Mucosa of descending colon (tissue), 3 donors: ENCODE measurements at regions not wholly inside any gene's neighbourhood (a gene's known extent, or its start where the extent isn't known, plus 50 kb on each side); places are given as distances from the start of the nearest gene placed in this dataset.

Experiments used
- ATAC-seq: fragments of 200-7000 bp; cut with Tn5 transposase; one replicate; pipeline ENCODE4 v1.9.1; 2020; ENCODE audit warnings: mild to moderate bottlenecking, moderate library complexity
- DNase-seq, 3 donors: peaks; one replicate each; pipeline ENCODE4 v3.0.0-alpha.2; 2020
- H3K36me3 ChIP-seq: fragments of 200-600 bp; one replicate; pipeline ENCODE4 v1.8.0; 2021; ENCODE audit warnings: low read depth, mild to moderate bottlenecking
- H3K4me1 ChIP-seq: fragments of 200-600 bp; one replicate; pipeline ENCODE4 v1.8.0; 2021; ENCODE audit warnings: low read depth, mild to moderate bottlenecking
- H3K4me3 ChIP-seq: fragments of 200-600 bp; one replicate; pipeline ENCODE4 v1.8.0; 2021; ENCODE audit warnings: mild to moderate bottlenecking
- H3K9me3 ChIP-seq: fragments of 200-600 bp; one replicate; pipeline ENCODE4 v1.8.0; 2021; ENCODE audit warnings: mild to moderate bottlenecking
- intact Hi-C, 2 donors: fragments of 100-400 bp; cut with DNase I in 1 of 2; cut with micrococcal nuclease in 1 of 2; formaldehyde crosslinking; loops; one replicate each; pipeline versions ENCODE4 v1.11.0 to v1.11.1; 2022; cut with DNase I, micrococcal nuclease
- TF ChIP-seq, protein P1 (sequence below): fragments of 200-600 bp; IDR thresholded peaks from one replicate; pipeline ENCODE4 v1.8.0; 2022; ENCODE audit warnings: antibody characterized with exemption, mild to moderate bottlenecking
- donor health status: DM: no; HTN: no; CAD: no; lungs with moderate emphysema.
- donor health status: DM: no; HTN: no; CAD: no.
- donor health status: DM: no; HTN: yes; CAD: no.

DNA sequence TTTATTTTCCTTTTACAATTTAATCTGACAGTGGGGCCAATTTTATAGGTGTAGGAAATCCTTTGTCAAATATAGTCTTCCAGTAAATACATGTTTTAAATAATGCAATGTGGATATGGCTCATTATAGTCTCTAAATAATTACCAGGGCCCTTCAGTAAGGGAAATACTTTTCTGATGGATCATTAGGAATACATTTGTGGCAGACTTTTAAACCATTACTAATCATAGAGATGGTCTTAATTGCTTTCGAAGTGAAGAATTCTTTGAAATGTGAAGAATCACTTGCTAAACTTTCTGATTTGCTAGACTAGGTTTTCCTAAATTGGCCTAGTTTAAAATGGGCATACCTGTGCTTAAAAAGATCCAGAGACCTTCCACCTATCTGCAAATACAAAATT is 105.6 kb upstream of the ELL2 start:
- Histone ChIP-seq H3K36me3 (no peaks in the 10 kb centered on the region), H3K9me3 (no peaks in the 10 kb centered on the region), H3K4me1 (peaks cover 9% of the 10 kb centered on the region), H3K4me3 (no peak overlapping the region)
- intact Hi-C loops = no loop called here
- TF ChIP-seq, protein P1, sequence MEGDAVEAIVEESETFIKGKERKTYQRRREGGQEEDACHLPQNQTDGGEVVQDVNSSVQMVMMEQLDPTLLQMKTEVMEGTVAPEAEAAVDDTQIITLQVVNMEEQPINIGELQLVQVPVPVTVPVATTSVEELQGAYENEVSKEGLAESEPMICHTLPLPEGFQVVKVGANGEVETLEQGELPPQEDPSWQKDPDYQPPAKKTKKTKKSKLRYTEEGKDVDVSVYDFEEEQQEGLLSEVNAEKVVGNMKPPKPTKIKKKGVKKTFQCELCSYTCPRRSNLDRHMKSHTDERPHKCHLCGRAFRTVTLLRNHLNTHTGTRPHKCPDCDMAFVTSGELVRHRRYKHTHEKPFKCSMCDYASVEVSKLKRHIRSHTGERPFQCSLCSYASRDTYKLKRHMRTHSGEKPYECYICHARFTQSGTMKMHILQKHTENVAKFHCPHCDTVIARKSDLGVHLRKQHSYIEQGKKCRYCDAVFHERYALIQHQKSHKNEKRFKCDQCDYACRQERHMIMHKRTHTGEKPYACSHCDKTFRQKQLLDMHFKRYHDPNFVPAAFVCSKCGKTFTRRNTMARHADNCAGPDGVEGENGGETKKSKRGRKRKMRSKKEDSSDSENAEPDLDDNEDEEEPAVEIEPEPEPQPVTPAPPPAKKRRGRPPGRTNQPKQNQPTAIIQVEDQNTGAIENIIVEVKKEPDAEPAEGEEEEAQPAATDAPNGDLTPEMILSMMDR = no peak
- DNase-seq (no peak), ATAC-seq (no peak)

DNA sequence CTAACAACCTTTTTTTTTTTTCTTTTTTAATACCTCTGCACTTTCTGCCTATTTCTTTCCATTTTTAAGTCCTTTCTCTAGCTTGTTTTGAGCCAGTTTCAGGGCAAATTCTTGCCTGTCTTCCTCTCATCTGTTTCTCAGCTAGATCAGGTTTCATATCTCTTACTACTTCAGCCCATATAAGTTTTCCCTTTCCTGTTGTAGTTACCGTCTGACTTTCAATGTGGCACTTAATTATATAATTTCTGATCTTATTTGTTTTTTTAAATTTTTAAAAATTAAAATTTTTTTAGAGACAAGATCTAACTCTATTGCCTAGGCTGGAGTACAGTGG is 104.7 kb upstream of the ELL2 start:
- TF ChIP-seq, protein P1 = no peak
- no peaks in the 10 kb centered on the region for H3K36me3 ChIP-seq
- intact Hi-C loops = no loop called here
- H3K9me3 ChIP-seq = no peaks in the 10 kb centered on the region
- peaks cover 9% of the 10 kb centered on the region for H3K4me1 ChIP-seq
- DNase-seq (no peak), ATAC-seq (no peak)
- H3K4me3 ChIP-seq = no peak overlapping the region

DNA sequence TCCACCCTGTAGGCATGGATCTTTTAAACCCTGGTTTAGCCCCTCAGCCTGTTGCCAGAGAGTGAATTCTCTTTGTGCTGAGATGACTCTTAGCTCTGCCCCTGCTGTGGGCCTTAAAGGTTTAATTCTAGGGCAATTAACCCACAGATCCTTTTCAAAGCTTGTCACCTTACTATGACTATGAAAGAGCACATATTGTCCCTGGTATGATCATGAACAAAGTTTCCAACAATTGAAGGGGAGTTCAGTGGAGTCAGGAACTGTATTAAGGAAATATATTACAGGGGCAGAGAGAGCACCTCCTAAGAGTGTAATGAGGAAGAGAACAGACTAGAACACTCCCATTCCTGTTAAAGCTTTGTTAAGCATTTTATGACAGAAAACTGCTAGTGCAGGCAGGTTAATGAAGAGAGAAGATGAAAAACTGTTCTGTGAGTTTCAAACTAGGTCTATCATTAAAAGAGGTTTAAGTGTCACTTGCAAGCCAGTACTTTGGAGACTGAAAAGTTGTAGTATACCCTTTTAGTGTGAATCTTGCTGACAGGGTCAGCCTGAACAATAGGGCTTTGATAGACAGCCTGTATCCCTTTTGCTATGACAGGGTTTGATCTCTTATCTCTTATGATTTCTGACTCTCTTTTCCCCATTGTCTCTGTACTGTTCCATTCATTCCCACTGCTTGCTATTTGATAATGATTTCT is 104.2 kb upstream of the ELL2 start:
- Histone ChIP-seq H3K4me1 (peaks cover 9% of the 10 kb centered on the region), H3K9me3 (no peaks in the 10 kb centered on the region), H3K4me3 (no peak overlapping the region), H3K36me3 (no peaks in the 10 kb centered on the region)
- DNase-seq (no peak), ATAC-seq (peak; percentile 86)
- intact Hi-C loops = no loop called here
- TF ChIP-seq, protein P1 = no peak

DNA sequence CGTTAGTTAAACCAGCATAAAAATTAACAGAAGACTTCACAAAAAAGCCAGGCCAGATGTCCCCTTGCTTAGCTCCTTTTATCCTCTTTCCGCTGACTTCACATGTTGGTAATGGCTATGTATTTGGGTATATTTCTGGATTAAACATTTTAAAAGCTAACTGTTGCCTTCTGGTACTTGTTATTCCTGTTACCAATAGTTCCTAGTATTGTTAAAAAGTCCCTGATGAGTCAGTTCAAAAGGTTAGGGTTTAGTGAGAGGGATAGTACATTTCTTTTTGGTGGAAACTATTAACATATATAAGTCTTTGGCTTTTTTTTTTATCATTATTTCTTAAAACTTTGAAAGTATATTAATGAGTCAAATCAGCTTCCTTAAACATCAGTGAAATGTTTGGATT is 103.2 kb upstream of the ELL2 start:
- intact Hi-C loops = no loop called here
- no peaks in the 10 kb centered on the region for H3K9me3 ChIP-seq
- TF ChIP-seq, protein P1 = no peak
- ATAC-seq = no peak
- H3K4me1 ChIP-seq = peaks cover 9% of the 10 kb centered on the region
- H3K4me3 ChIP-seq = no peak overlapping the region
- H3K36me3 ChIP-seq = no peaks in the 10 kb centered on the region
- no peak for DNase-seq

DNA sequence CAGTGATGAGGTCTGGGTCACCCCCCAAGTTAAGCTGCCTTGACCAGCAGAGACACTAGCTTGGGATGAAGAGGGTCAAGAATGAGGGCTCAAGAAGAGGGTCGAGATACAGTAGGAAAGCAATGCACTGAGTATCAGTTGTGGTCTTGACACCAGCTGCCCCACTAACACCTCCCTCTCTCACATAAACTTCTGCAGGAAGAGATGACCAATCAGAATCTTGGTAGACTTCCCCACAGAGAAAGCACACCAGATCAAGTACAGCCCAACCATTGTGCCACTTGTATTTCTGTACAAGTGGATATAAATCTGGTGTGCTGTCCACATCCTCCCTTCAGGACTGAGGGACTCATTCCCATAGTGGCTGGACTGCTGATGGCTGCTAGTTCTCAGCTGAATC is 101.2 kb upstream of the ELL2 start:
- peaks cover 5% of the 10 kb centered on the region for H3K4me1 ChIP-seq
- H3K4me3 ChIP-seq = no peak overlapping the region
- no peaks in the 10 kb centered on the region for H3K36me3 ChIP-seq
- no peak for DNase-seq
- intact Hi-C loops = no loop called here
- no peaks in the 10 kb centered on the region for H3K9me3 ChIP-seq
- TF ChIP-seq, protein P1 = no peak
- ATAC-seq = no peak

DNA sequence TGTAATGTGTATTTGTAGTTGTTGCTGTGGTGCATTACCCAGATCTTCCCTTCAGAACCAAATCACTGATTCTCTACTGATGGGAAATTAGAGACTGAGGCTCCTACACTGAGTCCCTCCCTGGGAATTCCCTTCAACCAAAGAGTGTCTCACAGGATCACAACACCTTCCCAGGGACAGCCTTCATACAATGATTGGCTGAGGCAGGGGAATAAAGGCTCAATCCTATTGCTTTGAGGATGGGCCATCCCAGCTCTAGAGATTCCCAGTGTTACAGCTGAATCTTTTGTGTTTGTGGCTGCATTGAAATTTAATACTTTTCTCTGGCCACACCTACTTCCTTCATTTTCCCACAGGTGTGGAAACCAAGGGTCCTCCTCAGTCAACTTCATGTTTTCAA is 96.4 kb upstream of the ELL2 start:
- intact Hi-C loops = no loop called here
- DNase-seq (no peak), ATAC-seq (no peak)
- no peaks in the 10 kb centered on the region for H3K9me3 ChIP-seq
- no peaks in the 10 kb centered on the region for H3K36me3 ChIP-seq
- H3K4me3 ChIP-seq = no peak overlapping the region
- TF ChIP-seq, protein P1 = no peak
- H3K4me1 ChIP-seq = no peaks in the 10 kb centered on the region
